ENCODE measurements at regions not wholly inside any gene's neighbourhood (a gene's known extent, or its start where the extent isn't known, plus 50 kb on each side); places are given as distances from the start of the nearest gene placed in this dataset.

GRCh38 chr4:12036450-12036849, 607.8 kb upstream of the HS3ST1 start:
- TF ChIP-seq POLR2AphosphoS5 (IDR thresholded peaks at IDR 0.05) (no peak), CTCF (IDR thresholded peaks at IDR 0.05 in 8 of 11, conservative IDR thresholded peaks at IDR 0.05 in 3 of 11) (no peak)
